Panc1 (cell line): ENCODE measurements at regions not wholly inside any gene's neighbourhood (a gene's known extent, or its start where the extent isn't known, plus 50 kb on each side); places are given as distances from the start of the nearest gene placed in this dataset.

Experiments used
- ATAC-seq: fragments of 200-7000 bp; cut with Tn5 transposase; 2 replicates; pipeline ENCODE4 v1.9.1; 2020; ENCODE audit warnings: mild to moderate bottlenecking, moderate library complexity
- BruUV-seq: library from RNA; stranded (reverse); fragments of 400-500 nt; replicated peaks from 2 replicates; lab custom pipeline; 2021; lab: Mats Ljungman, UMichigan
- CTCF ChIA-PET: fragments of 300-600 bp; sonication (Branson Sonifier 250); formaldehyde crosslinking; loops from one replicate; lab custom pipeline; 2022; ENCODE audit warnings: antibody characterized with exemption; lab: Charles Lee
- POLR2A ChIA-PET: fragments of 300-600 bp; sonication (Branson Sonifier 250); formaldehyde crosslinking; loops from one replicate; lab custom pipeline; 2022; ENCODE audit warnings: antibody characterized with exemption; lab: Charles Lee
- DNase-seq: peaks from one replicate; pipeline ENCODE4 v3.0.0-alpha.2; 2010; ENCODE audit warnings: low read depth, low spot score
- H3K27ac ChIP-seq: 2 replicates; pipeline ENCODE4 v1.5.1; 2011; ENCODE audit warnings: mild to moderate bottlenecking, low read length, inconsistent platforms
- H3K27me3 ChIP-seq: fragments of 200-500 bp; sonication (Bioruptor generic); 2 replicates; pipeline ENCODE4 v1.6.0; 2014; ENCODE audit warnings: low read length, inconsistent platforms; ENCODE audit not compliant: control insufficient read depth, insufficient read depth
- H3K36me3 ChIP-seq: fragments of 200-500 bp; sonication (Bioruptor generic); 2 replicates; pipeline ENCODE4 v1.5.1; 2014; ENCODE audit warnings: inconsistent platforms, mild to moderate bottlenecking, low read length, moderate library complexity; ENCODE audit not compliant: control insufficient read depth, insufficient read depth
- H3K4me1 ChIP-seq: 2 replicates; pipeline ENCODE4 v1.5.1; 2011; ENCODE audit warnings: inconsistent platforms, mild to moderate bottlenecking, low read length, moderate library complexity; ENCODE audit not compliant: control insufficient read depth, insufficient read depth
- H3K4me3 ChIP-seq, 2 experiments: 2 replicates each; pipeline ENCODE4 v1.5.1; 2011 to 2012; ENCODE audit warnings: low read depth in 2 of 2, low read length in 2 of 2, mild to moderate bottlenecking in 2 of 2, inconsistent platforms in 1 of 2, moderate library complexity in 1 of 2
- H3K9me3 ChIP-seq: fragments of 200-500 bp; sonication (Bioruptor generic); 2 replicates; pipeline ENCODE4 v1.5.1; 2014; ENCODE audit warnings: low read depth, mild to moderate bottlenecking, inconsistent platforms, low read length, moderate library complexity; ENCODE audit not compliant: control insufficient read depth, insufficient read depth
- POLR2AphosphoS5 ChIP-seq: IDR thresholded peaks from 2 replicates; pipeline ENCODE4 v1.6.1; 2012; ENCODE audit warnings: mild to moderate bottlenecking, low read depth, low read length, moderate library complexity
- SIN3A ChIP-seq: IDR thresholded peaks from 2 replicates; pipeline ENCODE4 v1.6.1; 2012; ENCODE audit warnings: low read depth, mild to moderate bottlenecking, low read length, moderate library complexity, borderline replicate concordance; ENCODE audit not compliant: insufficient read depth
- TCF7L2 ChIP-seq: IDR thresholded peaks from 2 replicates; pipeline ENCODE4 v1.6.1; 2011; ENCODE audit warnings: mild to moderate bottlenecking, low read depth, low read length, inconsistent platforms
- in situ Hi-C: cut with HindIII; loops from 2 replicates; pipeline ENCODE4 v1.10.0; 2016; ENCODE audit warnings: low sequenced_read_pairs, low pct_unique_long_range_greater_than_20kb
- intact Hi-C: fragments of 100-400 bp; cut with micrococcal nuclease; formaldehyde crosslinking; loops from one replicate; pipeline ENCODE4 v1.10.0; 2022; ENCODE audit not compliant: unreplicated experiment
- TF ChIP-seq, protein P1 (sequence below): fragments of 450-650 bp; IDR thresholded peaks from 2 replicates; pipeline ENCODE4 v1.5.1; 2017; ENCODE audit warnings: mild to moderate bottlenecking
- TF ChIP-seq, protein P2 (sequence below), 2 experiments: IDR thresholded peaks; 2 replicates each; pipeline ENCODE4 v1.6.1; 2011 to 2012; ENCODE audit warnings: low read depth in 2 of 2, control low read depth in 1 of 2, low read length in 1 of 2, mild to moderate bottlenecking in 1 of 2, moderate library complexity in 1 of 2; ENCODE audit not compliant: insufficient read depth in 1 of 2

DNA sequence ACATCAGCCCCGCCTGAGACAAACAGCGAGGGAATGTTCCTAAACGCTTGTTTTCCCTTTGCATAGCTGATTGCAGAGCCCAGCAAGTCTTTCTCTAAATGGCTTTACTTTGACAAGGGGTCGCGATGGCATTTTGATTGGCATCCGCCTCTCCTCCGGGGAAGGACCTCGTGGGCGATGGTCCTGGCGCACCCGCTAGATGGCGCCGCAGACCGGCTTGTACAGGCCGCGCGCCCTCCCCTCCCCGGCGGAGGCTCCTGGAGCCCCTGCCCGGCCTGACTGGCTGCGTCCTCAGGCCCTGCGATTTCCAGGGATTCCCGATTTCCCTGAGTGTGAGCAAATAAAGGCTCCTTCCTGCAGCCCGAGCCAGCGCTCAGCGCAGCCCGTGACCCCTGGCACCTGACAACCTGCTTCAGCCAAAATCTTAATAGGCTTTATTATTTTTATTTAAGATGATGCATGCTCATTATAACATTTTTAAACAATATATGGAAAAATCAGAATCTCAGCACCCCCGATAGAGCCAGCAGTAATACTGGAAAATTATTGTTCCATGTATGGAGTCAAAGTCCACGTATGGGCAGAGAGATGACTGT lies 468.3 kb downstream of the AACS start:
- no peak for DNase-seq
- Histone ChIP-seq H3K4me3 (no peak overlapping the region), H3K27me3 (0 out of 2 replicates have a peak, but pooled peaks cover 2% of the 10 kb centered on the region), H3K4me1 (no peaks in the 10 kb centered on the region), H3K27ac (no peak overlapping the region), H3K36me3 (no peaks in the 10 kb centered on the region), H3K9me3 (no peaks in the 10 kb centered on the region)
- ATAC-seq, result peak; percentile 90
- ChIA-PET POLR2A (no interaction called here), CTCF (no interaction called here)
- TF ChIP-seq TCF7L2 (no peak), POLR2AphosphoS5 (no peak), SIN3A (no peak)
- TF ChIP-seq, protein P1, sequence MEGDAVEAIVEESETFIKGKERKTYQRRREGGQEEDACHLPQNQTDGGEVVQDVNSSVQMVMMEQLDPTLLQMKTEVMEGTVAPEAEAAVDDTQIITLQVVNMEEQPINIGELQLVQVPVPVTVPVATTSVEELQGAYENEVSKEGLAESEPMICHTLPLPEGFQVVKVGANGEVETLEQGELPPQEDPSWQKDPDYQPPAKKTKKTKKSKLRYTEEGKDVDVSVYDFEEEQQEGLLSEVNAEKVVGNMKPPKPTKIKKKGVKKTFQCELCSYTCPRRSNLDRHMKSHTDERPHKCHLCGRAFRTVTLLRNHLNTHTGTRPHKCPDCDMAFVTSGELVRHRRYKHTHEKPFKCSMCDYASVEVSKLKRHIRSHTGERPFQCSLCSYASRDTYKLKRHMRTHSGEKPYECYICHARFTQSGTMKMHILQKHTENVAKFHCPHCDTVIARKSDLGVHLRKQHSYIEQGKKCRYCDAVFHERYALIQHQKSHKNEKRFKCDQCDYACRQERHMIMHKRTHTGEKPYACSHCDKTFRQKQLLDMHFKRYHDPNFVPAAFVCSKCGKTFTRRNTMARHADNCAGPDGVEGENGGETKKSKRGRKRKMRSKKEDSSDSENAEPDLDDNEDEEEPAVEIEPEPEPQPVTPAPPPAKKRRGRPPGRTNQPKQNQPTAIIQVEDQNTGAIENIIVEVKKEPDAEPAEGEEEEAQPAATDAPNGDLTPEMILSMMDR, result peak; percentile 92
- TF ChIP-seq, protein P2, sequence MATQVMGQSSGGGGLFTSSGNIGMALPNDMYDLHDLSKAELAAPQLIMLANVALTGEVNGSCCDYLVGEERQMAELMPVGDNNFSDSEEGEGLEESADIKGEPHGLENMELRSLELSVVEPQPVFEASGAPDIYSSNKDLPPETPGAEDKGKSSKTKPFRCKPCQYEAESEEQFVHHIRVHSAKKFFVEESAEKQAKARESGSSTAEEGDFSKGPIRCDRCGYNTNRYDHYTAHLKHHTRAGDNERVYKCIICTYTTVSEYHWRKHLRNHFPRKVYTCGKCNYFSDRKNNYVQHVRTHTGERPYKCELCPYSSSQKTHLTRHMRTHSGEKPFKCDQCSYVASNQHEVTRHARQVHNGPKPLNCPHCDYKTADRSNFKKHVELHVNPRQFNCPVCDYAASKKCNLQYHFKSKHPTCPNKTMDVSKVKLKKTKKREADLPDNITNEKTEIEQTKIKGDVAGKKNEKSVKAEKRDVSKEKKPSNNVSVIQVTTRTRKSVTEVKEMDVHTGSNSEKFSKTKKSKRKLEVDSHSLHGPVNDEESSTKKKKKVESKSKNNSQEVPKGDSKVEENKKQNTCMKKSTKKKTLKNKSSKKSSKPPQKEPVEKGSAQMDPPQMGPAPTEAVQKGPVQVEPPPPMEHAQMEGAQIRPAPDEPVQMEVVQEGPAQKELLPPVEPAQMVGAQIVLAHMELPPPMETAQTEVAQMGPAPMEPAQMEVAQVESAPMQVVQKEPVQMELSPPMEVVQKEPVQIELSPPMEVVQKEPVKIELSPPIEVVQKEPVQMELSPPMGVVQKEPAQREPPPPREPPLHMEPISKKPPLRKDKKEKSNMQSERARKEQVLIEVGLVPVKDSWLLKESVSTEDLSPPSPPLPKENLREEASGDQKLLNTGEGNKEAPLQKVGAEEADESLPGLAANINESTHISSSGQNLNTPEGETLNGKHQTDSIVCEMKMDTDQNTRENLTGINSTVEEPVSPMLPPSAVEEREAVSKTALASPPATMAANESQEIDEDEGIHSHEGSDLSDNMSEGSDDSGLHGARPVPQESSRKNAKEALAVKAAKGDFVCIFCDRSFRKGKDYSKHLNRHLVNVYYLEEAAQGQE (IDR thresholded peaks at IDR 0.05; ENCODE audit: insufficient read depth in 1 of 2, low read depth in 2 of 2, low read length in 1 of 2), result 0 out of 4 replicates have a peak, but pooled peaks of 1 of the 2 experiments have one; percentile 20
- no TSS peak for BruUV-seq
- intact Hi-C loops, result loop anchor here (10.0 kb wide), 2 partner anchors 349 to 531 kb away; partner anchors contain the start of gene TMEM132B
- in situ Hi-C loops, result no loop called here

DNA sequence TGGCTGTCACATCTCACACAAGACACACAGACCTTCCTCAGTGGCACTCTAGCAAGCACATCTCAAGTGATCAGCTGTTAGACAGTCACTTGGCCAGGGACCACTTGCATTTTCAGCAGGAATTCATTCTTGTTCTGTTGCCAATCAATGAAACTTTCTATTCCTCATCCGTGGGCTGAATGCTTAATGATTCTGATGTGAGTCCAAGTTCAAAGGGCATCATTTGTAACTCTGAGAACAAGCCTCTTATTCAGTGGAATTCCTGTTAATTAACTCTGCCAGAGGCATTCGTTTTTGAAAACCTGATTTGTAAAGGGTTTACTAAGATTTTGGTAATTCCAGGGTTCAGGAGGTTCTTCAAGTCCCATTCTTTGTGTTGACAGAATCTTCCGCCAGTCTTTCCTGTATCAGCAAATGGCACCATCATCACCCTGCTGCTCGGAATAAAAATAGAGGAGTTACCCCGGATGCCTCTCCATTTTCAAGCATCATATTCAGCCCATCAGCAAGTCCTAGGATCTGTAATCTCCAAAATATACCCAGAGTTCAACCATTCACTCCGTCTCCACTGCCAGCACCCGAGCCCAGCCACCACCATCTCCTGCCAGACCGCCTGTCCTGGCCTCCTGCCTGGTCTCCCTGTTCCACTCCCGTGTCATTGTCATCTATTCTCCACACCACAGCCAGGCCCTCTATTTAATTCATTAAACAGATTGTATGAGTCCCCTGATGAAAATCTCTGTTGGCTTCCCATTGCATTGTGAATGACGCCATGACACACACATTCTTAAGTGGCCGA lies 473.4 kb downstream of the AACS start:
- DNase-seq (no peak), ATAC-seq (no peak)
- Histone ChIP-seq H3K27me3 (no peaks in the 10 kb centered on the region; the same call in 1 of the 2 replicates), H3K9me3 (no peaks in the 10 kb centered on the region), H3K27ac (no peak overlapping the region), H3K4me3 (no peak overlapping the region), H3K36me3 (no peaks in the 10 kb centered on the region), H3K4me1 (no peaks in the 10 kb centered on the region)
- ChIA-PET CTCF (no interaction called here), POLR2A (no interaction called here)
- TF ChIP-seq, protein P2 (IDR thresholded peaks at IDR 0.05; ENCODE audit: insufficient read depth in 1 of 2, low read depth in 2 of 2, low read length in 1 of 2), result no peak
- in situ Hi-C loops (no loop called here), intact Hi-C loops (loop anchor here (10.0 kb wide), 2 partner anchors 354 to 526 kb away; partner anchors contain the start of gene TMEM132B)
- BruUV-seq, result no TSS peak
